H1 (cell line): ENCODE measurements at regions not wholly inside any gene's neighbourhood (a gene's known extent, or its start where the extent isn't known, plus 50 kb on each side); places are given as distances from the start of the nearest gene placed in this dataset.

Experiments used
- ATF2 ChIP-seq: IDR thresholded peaks from 2 replicates; pipeline ENCODE4 v1.6.1; 2012; ENCODE audit warnings: low read length, inconsistent platforms
- CHD7 ChIP-seq: fragments of 300-600 bp; sonication (generic); IDR thresholded peaks from 2 replicates; pipeline ENCODE4 v1.7.1; 2012; ENCODE audit warnings: low read length, moderate library complexity, mild to moderate bottlenecking, inconsistent platforms; ENCODE audit not compliant: insufficient replicate concordance
- RBBP5 ChIP-seq: IDR thresholded peaks from 2 replicates; pipeline ENCODE4 v1.7.1; 2012; ENCODE audit warnings: low read depth, mild to moderate bottlenecking, inconsistent platforms, low read length, moderate library complexity, borderline replicate concordance

- TF ChIP-seq CHD7 = no peak
- no peak for TF ChIP-seq ATF2
- TF ChIP-seq RBBP5 = no peak
These were observed 1095.3 kb downstream of the GRM8 start (continued) for GRCh38 chr7:126157391-126157790.
